ENCODE measurements at regions not wholly inside any gene's neighbourhood (a gene's known extent, or its start where the extent isn't known, plus 50 kb on each side); places are given as distances from the start of the nearest gene placed in this dataset.
"Not testable (repeated sequence)": the region's sequence is repeated elsewhere in the genome, so short reads cannot be mapped to it uniquely, and the experiment has no call there.

GRCh38 chrX:734362-734761, 103.8 kb downstream of the SHOX start:
- Histone ChIP-seq H3K36me3 (ENCODE audit: control insufficient read depth in 2 of 2, extremely low read depth in 1 of 2, insufficient read depth in 1 of 2, low read length in 1 of 2) (no peaks in the 10 kb centered on the region), H3K4me1 (ENCODE audit: control insufficient read depth in 1 of 2, extremely low read depth in 1 of 2, insufficient read depth in 2 of 2, low read length in 2 of 2) (no peaks in the 10 kb centered on the region), H3K27ac (ENCODE audit: low read length) (no peak overlapping the region), H3K4me3 (ENCODE audit: control insufficient read depth in 1 of 2, extremely low read depth in 1 of 2, low read length in 1 of 2) (no peak overlapping the region), H3K27me3 (replicated peaks in 1 of 2; ENCODE audit: control insufficient read depth in 2 of 2, extremely low read depth in 1 of 2, insufficient read depth in 2 of 2, low read length in 1 of 2) (peaks cover 0 to 5% of the 10 kb centered on the region in 2 experiments), H3K9me3 (no peaks in the 10 kb centered on the region)
- no peaks in the 10 kb centered on the region for H3K4me1 Mint-ChIP-seq
- CTCF ChIA-PET, result no interaction called here
- no peaks in the 10 kb centered on the region for H3K27me3 Mint-ChIP-seq
- DNase-seq (no peak), ATAC-seq (replicated peaks in 1 of 4) (no peak)
- no peak overlapping the region for H3K4me3 Mint-ChIP-seq
- peaks cover 0 to 6% (median 0%) of the 10 kb centered on the region in 3 donors for H3K9me3 Mint-ChIP-seq
- H3K36me3 Mint-ChIP-seq, result no peaks in the 10 kb centered on the region
- 70% methylated on average over 16 of the region's 17 CpGs for WGBS (ENCODE audit: insufficient coverage)
- POLR2A ChIA-PET, result no interaction called here
- H3K27ac Mint-ChIP-seq, result no peak overlapping the region

GRCh38 chrX:733961-734360, 103.4 kb downstream of the SHOX start:
- H3K27ac Mint-ChIP-seq, result no peak overlapping the region
- peaks cover 0 to 6% (median 0%) of the 10 kb centered on the region in 3 donors for H3K9me3 Mint-ChIP-seq
- no peaks in the 10 kb centered on the region for H3K4me1 Mint-ChIP-seq

GRCh38 chrX:729583-730409, 99.2 kb downstream of the SHOX start:
- Mint-ChIP-seq H3K27me3 (no peaks in the 10 kb centered on the region), H3K27ac (no peak overlapping the region), H3K4me3 (no peak overlapping the region), H3K4me1 (peaks cover 0 to 6% (median 0%) of the 10 kb centered on the region in 3 donors), H3K36me3 (no peaks in the 10 kb centered on the region), H3K9me3 (no peaks in the 10 kb centered on the region)
- ATAC-seq (replicated peaks in 1 of 4) (no peak), DNase-seq (no peak)
- no peaks in the 10 kb centered on the region for H3K4me1 ChIP-seq (ENCODE audit: control insufficient read depth in 1 of 2, extremely low read depth in 1 of 2, insufficient read depth in 2 of 2, low read length in 2 of 2)
- 86% methylated on average over 17 of the region's 21 CpGs for WGBS (ENCODE audit: insufficient coverage)
- no peak overlapping the region for H3K27ac ChIP-seq (ENCODE audit: low read length)
- no peaks in the 10 kb centered on the region for H3K9me3 ChIP-seq
- H3K4me3 ChIP-seq (ENCODE audit: control insufficient read depth in 1 of 2, extremely low read depth in 1 of 2, low read length in 1 of 2), result no peak overlapping the region
- H3K27me3 ChIP-seq (replicated peaks in 1 of 2; ENCODE audit: control insufficient read depth in 2 of 2, extremely low read depth in 1 of 2, insufficient read depth in 2 of 2, low read length in 1 of 2), result no peaks in the 10 kb centered on the region
- POLR2A ChIA-PET, result no interaction called here
- H3K36me3 ChIP-seq (ENCODE audit: control insufficient read depth in 2 of 2, extremely low read depth in 1 of 2, insufficient read depth in 1 of 2, low read length in 1 of 2), result no peaks in the 10 kb centered on the region
- CTCF ChIA-PET, result no interaction called here

More at GRCh38 chrX:733961-734360, 103.4 kb downstream of the SHOX start:
- CTCF ChIA-PET, result no interaction called here
- POLR2A ChIA-PET, result no interaction called here
- no peaks in the 10 kb centered on the region for H3K9me3 ChIP-seq
- H3K4me3 Mint-ChIP-seq, result no peak overlapping the region
- no peaks in the 10 kb centered on the region for H3K36me3 Mint-ChIP-seq
- ATAC-seq (replicated peaks in 1 of 4) (no peak), DNase-seq (no peak)
- no peaks in the 10 kb centered on the region for H3K27me3 Mint-ChIP-seq
- H3K4me1 ChIP-seq (ENCODE audit: control insufficient read depth in 1 of 2, extremely low read depth in 1 of 2, insufficient read depth in 2 of 2, low read length in 2 of 2), result no peaks in the 10 kb centered on the region
- 89% methylated on average over 5 of the region's 9 CpGs for WGBS (ENCODE audit: insufficient coverage)
- no peak overlapping the region for H3K4me3 ChIP-seq (ENCODE audit: control insufficient read depth in 1 of 2, extremely low read depth in 1 of 2, low read length in 1 of 2)
- H3K36me3 ChIP-seq (ENCODE audit: control insufficient read depth in 2 of 2, extremely low read depth in 1 of 2, insufficient read depth in 1 of 2, low read length in 1 of 2), result no peaks in the 10 kb centered on the region
- H3K27me3 ChIP-seq (replicated peaks in 1 of 2; ENCODE audit: control insufficient read depth in 2 of 2, extremely low read depth in 1 of 2, insufficient read depth in 2 of 2, low read length in 1 of 2), result peaks cover 0 to 3% of the 10 kb centered on the region in 2 experiments
- no peak overlapping the region for H3K27ac ChIP-seq (ENCODE audit: low read length)

- H3K36me3 ChIP-seq (ENCODE audit: control insufficient read depth in 2 of 2, extremely low read depth in 1 of 2, insufficient read depth in 1 of 2, low read length in 1 of 2); H3K4me1 Mint-ChIP-seq; H3K36me3 Mint-ChIP-seq; H3K27me3 ChIP-seq (replicated peaks in 1 of 2; ENCODE audit: control insufficient read depth in 2 of 2, extremely low read depth in 1 of 2, insufficient read depth in 2 of 2, low read length in 1 of 2); H3K9me3 ChIP-seq; H3K4me1 ChIP-seq (ENCODE audit: control insufficient read depth in 1 of 2, extremely low read depth in 1 of 2, insufficient read depth in 2 of 2, low read length in 2 of 2); POLR2A ChIA-PET; H3K27ac ChIP-seq (ENCODE audit: low read length); H3K4me3 ChIP-seq (ENCODE audit: control insufficient read depth in 1 of 2, extremely low read depth in 1 of 2, low read length in 1 of 2); DNase-seq; ATAC-seq (replicated peaks in 1 of 4); H3K27me3 Mint-ChIP-seq; H3K4me3 Mint-ChIP-seq; CTCF ChIA-PET; H3K9me3 Mint-ChIP-seq; H3K27ac Mint-ChIP-seq: not testable (repeated sequence)
- 81% methylated on average over 8 of the region's 14 CpGs for WGBS (ENCODE audit: insufficient coverage)
Measured at GRCh38 chrX:729101-729500, 98.5 kb downstream of the SHOX start.

- POLR2A ChIA-PET; H3K36me3 Mint-ChIP-seq; H3K36me3 ChIP-seq (ENCODE audit: control insufficient read depth in 2 of 2, extremely low read depth in 1 of 2, insufficient read depth in 1 of 2, low read length in 1 of 2); DNase-seq; H3K27me3 Mint-ChIP-seq; H3K4me3 ChIP-seq (ENCODE audit: control insufficient read depth in 1 of 2, extremely low read depth in 1 of 2, low read length in 1 of 2); H3K4me1 Mint-ChIP-seq; H3K27ac ChIP-seq (ENCODE audit: low read length); H3K4me1 ChIP-seq (ENCODE audit: control insufficient read depth in 1 of 2, extremely low read depth in 1 of 2, insufficient read depth in 2 of 2, low read length in 2 of 2); CTCF ChIA-PET; H3K9me3 ChIP-seq; H3K4me3 Mint-ChIP-seq; H3K27ac Mint-ChIP-seq; H3K27me3 ChIP-seq (replicated peaks in 1 of 2; ENCODE audit: control insufficient read depth in 2 of 2, extremely low read depth in 1 of 2, insufficient read depth in 2 of 2, low read length in 1 of 2); H3K9me3 Mint-ChIP-seq; ATAC-seq (replicated peaks in 1 of 4): not testable (repeated sequence)
- WGBS (ENCODE audit: insufficient coverage), result no CpG with 5 or more reads among the region's 11 CpGs
Measured at GRCh38 chrX:728639-729038, 98.0 kb downstream of the SHOX start.

GRCh38 chrX:727738-728621, 97.4 kb downstream of the SHOX start:
- 78% methylated on average over 10 of the region's 22 CpGs for WGBS (ENCODE audit: insufficient coverage)
- Histone ChIP-seq H3K4me3 (ENCODE audit: control insufficient read depth in 1 of 2, extremely low read depth in 1 of 2, low read length in 1 of 2) (no peak overlapping the region), H3K27me3 (replicated peaks in 1 of 2; ENCODE audit: control insufficient read depth in 2 of 2, extremely low read depth in 1 of 2, insufficient read depth in 2 of 2, low read length in 1 of 2) (no peaks in the 10 kb centered on the region), H3K36me3 (ENCODE audit: control insufficient read depth in 2 of 2, extremely low read depth in 1 of 2, insufficient read depth in 1 of 2, low read length in 1 of 2) (no peaks in the 10 kb centered on the region), H3K27ac (ENCODE audit: low read length) (no peak overlapping the region), H3K4me1 (ENCODE audit: control insufficient read depth in 1 of 2, extremely low read depth in 1 of 2, insufficient read depth in 2 of 2, low read length in 2 of 2) (no peaks in the 10 kb centered on the region), H3K9me3 (no peaks in the 10 kb centered on the region)
- no peaks in the 10 kb centered on the region for H3K27me3 Mint-ChIP-seq
- POLR2A ChIA-PET, result no interaction called here
- H3K27ac Mint-ChIP-seq, result no peak overlapping the region
- CTCF ChIA-PET, result no interaction called here
- H3K36me3 Mint-ChIP-seq, result no peaks in the 10 kb centered on the region
- H3K4me1 Mint-ChIP-seq, result peaks cover 0 to 6% (median 0%) of the 10 kb centered on the region in 3 donors
- ATAC-seq (replicated peaks in 1 of 4) (no peak), DNase-seq (no peak)
- no peak overlapping the region for H3K4me3 Mint-ChIP-seq
- peaks cover 0 to 11% (median 6%) of the 10 kb centered on the region in 3 donors for H3K9me3 Mint-ChIP-seq
